Kidney tubule cell (primary cell): ENCODE measurements at regions not wholly inside any gene's neighbourhood (a gene's known extent, or its start where the extent isn't known, plus 50 kb on each side); places are given as distances from the start of the nearest gene placed in this dataset.
A peak's percentile ranks its signal among the peaks of the same experiment; 100 is the strongest.

Experiments
- DNase-seq: peaks from one replicate; pipeline ENCODE4 v3.0.0-alpha.2; 2018; ENCODE audit warnings: low spot score

GRCh38 chr13:24081387-24081786 is 79.1 kb upstream of the SPATA13 start:
- no peak for DNase-seq

- DNase-seq: no peak
Measured at GRCh38 chr13:24083141-24083540, 77.4 kb upstream of the SPATA13 start.

- peak; percentile 23 for DNase-seq
Measured at GRCh38 chr13:24083722-24084421, 76.6 kb upstream of the SPATA13 start.

- DNase-seq: no peak
Measured at GRCh38 chr13:24085662-24086061, 74.9 kb upstream of the SPATA13 start.

DNA sequence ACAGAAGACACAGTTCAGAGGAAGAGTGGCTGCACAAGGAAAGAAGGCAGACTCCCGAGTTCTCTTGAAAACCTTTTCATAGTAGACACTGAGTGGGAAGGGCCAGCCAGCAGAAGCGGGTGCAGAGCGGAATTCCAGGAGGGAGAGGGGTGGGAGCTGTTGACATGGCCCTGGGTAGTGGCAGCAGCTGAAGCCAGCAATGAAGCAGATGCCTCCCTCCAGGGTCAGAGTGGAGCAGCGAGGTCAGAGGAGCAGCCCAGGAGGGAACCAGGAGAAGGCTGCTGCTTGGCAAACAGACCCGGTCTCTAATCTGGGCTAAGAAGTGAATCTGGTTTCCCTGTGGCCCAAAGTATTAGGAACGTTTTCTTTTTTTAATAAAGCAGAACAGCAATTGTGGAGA is 73.9 kb upstream of the SPATA13 start:
- DNase-seq: no peak

DNA sequence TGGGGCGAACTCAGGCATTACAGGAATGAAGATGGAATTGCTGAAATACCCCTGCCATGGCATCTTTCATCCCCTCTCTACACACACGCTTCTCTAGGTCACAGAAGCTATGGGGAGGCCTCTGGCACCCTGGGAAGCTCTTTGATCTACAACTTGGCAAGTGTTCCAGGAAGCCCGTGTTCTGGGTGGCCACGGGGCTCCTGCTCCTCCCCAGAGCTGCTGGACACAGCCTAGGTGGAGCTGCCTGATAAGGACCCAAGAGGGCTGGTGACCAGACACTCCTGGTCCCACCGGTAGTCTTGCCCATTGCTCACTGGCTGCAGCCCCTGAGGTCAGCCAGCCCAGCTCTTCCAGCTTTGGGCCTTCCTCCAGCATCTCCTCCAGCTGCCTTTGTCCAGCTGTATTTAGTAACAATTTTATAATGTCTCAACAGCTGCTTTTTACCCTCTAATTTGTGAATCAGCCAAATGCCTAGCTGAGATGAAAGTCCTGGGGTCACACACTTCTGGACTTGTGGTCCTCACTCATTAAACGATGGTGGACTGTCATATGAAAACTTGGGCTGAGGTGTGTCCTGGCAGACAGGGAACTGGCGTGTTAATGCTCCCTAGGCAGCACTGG is 72.8 kb upstream of the SPATA13 start:
- no peak for DNase-seq

- DNase-seq: no peak
Measured at GRCh38 chr13:24090049-24090448, 70.5 kb upstream of the SPATA13 start.

- DNase-seq: no peak
Measured at GRCh38 chr13:24091080-24091479, 69.4 kb upstream of the SPATA13 start.

- no peak for DNase-seq
Measured at GRCh38 chr13:24092108-24092507, 68.4 kb upstream of the SPATA13 start.

GRCh38 chr13:24093047-24093446 is 67.5 kb upstream of the SPATA13 start:
- DNase-seq: no peak

- no peak for DNase-seq
Measured at GRCh38 chr13:24096659-24097058, 63.9 kb upstream of the SPATA13 start.

GRCh38 chr13:24097064-24097463 is 63.5 kb upstream of the SPATA13 start:
- DNase-seq: peak; percentile 44

DNA sequence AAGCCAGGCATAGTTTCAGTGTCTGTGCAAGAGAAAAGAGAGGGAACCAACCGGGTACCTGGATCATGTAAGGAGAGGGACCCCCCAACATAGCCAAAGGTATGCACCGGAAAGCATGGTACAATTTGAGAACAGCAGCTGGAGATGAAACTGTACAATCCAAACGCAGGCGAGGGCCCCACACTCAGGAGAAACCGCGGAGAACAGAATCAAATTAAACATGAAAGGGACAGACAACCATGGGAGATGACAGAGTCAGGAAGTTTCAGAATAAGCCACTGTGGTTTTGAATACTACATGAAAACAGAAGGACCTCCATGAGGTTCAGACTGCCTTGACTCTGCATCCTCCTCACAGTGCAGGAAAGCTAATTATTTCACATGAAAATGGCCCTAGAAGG is 62.9 kb upstream of the SPATA13 start:
- no peak for DNase-seq

- no peak for DNase-seq
Measured at GRCh38 chr13:24099490-24099889, 61.0 kb upstream of the SPATA13 start.

GRCh38 chr13:24100188-24100587 is 60.3 kb upstream of the SPATA13 start:
- DNase-seq: no peak

- DNase-seq: no peak
Measured at GRCh38 chr13:24103782-24104372, 56.6 kb upstream of the SPATA13 start.

DNA sequence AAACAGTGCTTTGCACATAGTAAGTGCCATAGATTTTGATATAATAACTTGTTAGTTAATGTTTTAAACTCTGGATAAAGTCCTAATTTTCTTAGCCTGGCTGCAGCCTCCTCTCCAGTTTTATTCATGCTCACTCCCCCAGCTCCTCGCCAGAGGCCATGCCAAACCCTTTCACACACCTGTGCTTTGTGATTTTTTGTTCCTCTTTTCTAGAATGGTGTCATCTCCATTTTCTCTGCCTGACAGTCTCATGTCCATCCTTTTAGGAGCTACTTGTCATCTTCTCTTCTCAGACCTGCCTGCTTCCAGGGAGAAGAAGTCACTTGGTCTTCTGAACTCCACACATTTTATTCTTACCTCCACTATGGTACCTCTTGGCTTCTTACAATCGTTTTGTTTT is 55.8 kb upstream of the SPATA13 start:
- no peak for DNase-seq

- DNase-seq: no peak
Measured at GRCh38 chr13:24106429-24106828, 54.1 kb upstream of the SPATA13 start.

GRCh38 chr13:24107955-24108614 is 52.4 kb upstream of the SPATA13 start:
- no peak for DNase-seq

GRCh38 chr13:24108615-24108965 is 51.9 kb upstream of the SPATA13 start:
- no peak for DNase-seq

GRCh38 chr13:24110011-24110410 is 50.5 kb upstream of the SPATA13 start:
- DNase-seq: no peak
